ES-I3 (cell line): ENCODE measurements at regions not wholly inside any gene's neighbourhood (a gene's known extent, or its start where the extent isn't known, plus 50 kb on each side); places are given as distances from the start of the nearest gene placed in this dataset.

Source experiments
- H3K36me3 ChIP-seq: 2 replicates; pipeline ENCODE4 v1.6.1; 2013; ENCODE audit warnings: mild to moderate bottlenecking, low read length, control low read depth, moderate library complexity; ENCODE audit not compliant: insufficient read depth
- H3K4me1 ChIP-seq: 2 replicates; pipeline ENCODE4 v1.6.1; 2013; ENCODE audit warnings: mild to moderate bottlenecking, control low read depth, low read length; ENCODE audit not compliant: insufficient read depth
- H3K9ac ChIP-seq: 2 replicates; pipeline ENCODE4 v1.6.1; 2013; ENCODE audit warnings: low read depth, mild to moderate bottlenecking, low read length, moderate library complexity
- H3K9me3 ChIP-seq: 2 replicates; pipeline ENCODE4 v1.6.1; 2013; ENCODE audit warnings: mild to moderate bottlenecking, low read length, moderate library complexity; ENCODE audit not compliant: control insufficient read depth, insufficient read depth

DNA sequence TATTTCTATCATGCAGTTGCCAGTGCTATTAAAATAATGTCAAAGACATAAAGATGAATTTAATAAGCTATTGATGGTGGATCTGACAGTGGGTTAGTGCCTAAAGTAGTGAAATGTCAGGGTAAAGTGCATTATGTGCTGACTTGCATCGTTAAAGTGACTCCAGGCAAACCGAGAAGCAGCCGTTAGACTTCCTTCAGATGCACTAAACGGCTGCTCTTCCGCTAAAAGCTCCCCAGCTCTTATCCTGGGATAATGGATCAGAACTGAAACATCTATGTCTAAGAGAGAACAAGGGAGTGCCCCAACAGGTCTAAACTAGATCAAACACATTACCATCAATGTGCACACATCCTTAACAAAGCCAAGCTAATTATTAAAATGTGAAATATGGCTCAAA is 468.2 kb downstream of the NTRK2 start:
- no peaks in the 10 kb centered on the region for H3K36me3 ChIP-seq
- H3K9ac ChIP-seq: no peak overlapping the region
- H3K9me3 ChIP-seq: no peaks in the 10 kb centered on the region
- no peaks in the 10 kb centered on the region for H3K4me1 ChIP-seq

DNA sequence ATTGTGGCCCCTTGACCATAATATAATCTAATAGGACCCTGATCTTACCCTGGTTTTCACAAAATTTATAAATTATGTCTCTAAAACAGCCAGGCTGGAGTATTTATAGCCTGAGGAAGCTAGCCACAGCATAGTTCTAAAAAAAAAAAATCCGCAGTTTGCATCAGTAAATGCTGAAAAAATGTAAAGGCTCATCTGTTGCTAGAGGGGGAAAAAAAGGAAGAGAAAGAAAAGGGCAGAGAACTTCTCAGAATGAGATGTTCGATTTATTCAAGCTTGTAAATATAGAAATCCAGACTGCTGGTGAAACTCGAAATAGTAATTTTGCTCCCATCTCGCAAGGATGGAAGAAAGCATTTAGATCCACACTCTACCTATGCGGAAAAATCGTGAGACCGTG is 467.5 kb downstream of the NTRK2 start:
- no peak overlapping the region for H3K9ac ChIP-seq
- no peaks in the 10 kb centered on the region for H3K36me3 ChIP-seq

GRCh38 chr9:85136507-85136906 is 467.0 kb downstream of the NTRK2 start:
- Histone ChIP-seq H3K4me1 (no peaks in the 10 kb centered on the region), H3K36me3 (no peaks in the 10 kb centered on the region), H3K9me3 (no peaks in the 10 kb centered on the region), H3K9ac (no peak overlapping the region)

More for the DNA sequence above, 467.5 kb downstream of the NTRK2 start:
- no peaks in the 10 kb centered on the region for H3K4me1 ChIP-seq
- no peaks in the 10 kb centered on the region for H3K9me3 ChIP-seq

- no peaks in the 10 kb centered on the region for H3K9me3 ChIP-seq
- no peaks in the 10 kb centered on the region for H3K36me3 ChIP-seq
- H3K9ac ChIP-seq: no peak overlapping the region
- no peaks in the 10 kb centered on the region for H3K4me1 ChIP-seq
Measured at GRCh38 chr9:85130764-85131163, 461.2 kb downstream of the NTRK2 start.

DNA sequence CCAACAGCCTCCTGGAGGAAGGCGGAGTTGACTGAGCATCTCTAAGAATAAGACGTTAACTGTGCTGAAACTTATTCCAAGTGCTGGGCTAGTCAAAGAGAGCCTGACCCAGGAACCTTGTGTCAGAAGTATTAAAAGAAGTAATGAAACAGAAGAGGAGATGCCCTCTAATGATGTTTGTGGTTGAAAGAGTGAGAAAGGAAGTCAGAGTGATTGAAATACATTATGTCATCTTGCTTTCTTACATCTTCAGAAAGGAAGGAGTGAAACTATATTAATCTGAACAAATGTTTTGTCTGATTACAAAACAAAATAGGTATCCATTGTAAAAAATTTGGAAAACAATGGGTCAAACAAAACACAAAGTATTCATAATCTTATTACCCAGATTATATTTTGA is 460.7 kb downstream of the NTRK2 start:
- Histone ChIP-seq H3K9me3 (no peaks in the 10 kb centered on the region), H3K9ac (no peak overlapping the region), H3K4me1 (no peaks in the 10 kb centered on the region), H3K36me3 (no peaks in the 10 kb centered on the region)

- H3K9ac ChIP-seq: no peak overlapping the region
- H3K9me3 ChIP-seq: peaks cover 3% of the 10 kb centered on the region; the same call in 1 of the 2 replicates
- no peaks in the 10 kb centered on the region for H3K4me1 ChIP-seq
- H3K36me3 ChIP-seq: no peaks in the 10 kb centered on the region
Measured at GRCh38 chr9:85129514-85129913, 460.0 kb downstream of the NTRK2 start.

DNA sequence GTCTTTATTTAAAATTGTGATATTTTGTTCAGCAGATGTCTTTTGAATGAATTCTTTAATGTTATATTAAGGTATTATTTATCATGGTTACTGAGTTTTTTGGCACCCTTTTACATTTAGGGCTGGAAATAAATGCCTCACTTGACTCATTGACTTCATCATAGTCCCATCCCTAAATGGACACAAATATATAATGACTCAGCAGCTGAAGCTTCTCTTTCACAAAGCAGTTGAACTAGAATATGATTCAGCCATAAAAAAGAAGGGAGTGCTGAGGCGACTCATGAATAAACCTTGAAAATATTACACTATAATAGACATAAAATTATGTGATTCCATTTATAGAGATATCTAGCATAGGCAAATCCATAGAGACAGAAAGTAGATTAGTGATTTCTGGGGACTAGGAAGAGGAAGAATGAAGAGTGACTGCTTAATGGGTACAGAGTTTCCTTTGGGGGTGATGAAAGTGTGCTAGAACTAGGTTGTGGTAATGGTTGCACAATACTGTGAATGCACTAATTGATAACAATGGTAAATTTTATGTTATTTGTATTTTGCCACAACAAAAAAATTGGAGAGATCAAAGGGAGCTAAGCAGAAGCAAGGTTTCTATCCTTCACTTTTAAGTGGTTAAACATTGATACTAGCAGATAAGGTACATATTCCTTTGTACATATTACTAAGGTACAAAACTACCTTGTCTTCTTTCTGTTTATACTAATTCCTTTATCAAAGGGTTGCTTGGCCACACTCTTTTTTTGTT is 449.6 kb downstream of the NTRK2 start:
- H3K4me1 ChIP-seq: no peaks in the 10 kb centered on the region
- H3K36me3 ChIP-seq: no peaks in the 10 kb centered on the region
- no peak overlapping the region for H3K9ac ChIP-seq
- no peaks in the 10 kb centered on the region for H3K9me3 ChIP-seq

GRCh38 chr9:85117831-85118230 is 448.3 kb downstream of the NTRK2 start:
- no peaks in the 10 kb centered on the region for H3K9me3 ChIP-seq
- no peak overlapping the region for H3K9ac ChIP-seq
- no peaks in the 10 kb centered on the region for H3K36me3 ChIP-seq
- no peaks in the 10 kb centered on the region for H3K4me1 ChIP-seq

DNA sequence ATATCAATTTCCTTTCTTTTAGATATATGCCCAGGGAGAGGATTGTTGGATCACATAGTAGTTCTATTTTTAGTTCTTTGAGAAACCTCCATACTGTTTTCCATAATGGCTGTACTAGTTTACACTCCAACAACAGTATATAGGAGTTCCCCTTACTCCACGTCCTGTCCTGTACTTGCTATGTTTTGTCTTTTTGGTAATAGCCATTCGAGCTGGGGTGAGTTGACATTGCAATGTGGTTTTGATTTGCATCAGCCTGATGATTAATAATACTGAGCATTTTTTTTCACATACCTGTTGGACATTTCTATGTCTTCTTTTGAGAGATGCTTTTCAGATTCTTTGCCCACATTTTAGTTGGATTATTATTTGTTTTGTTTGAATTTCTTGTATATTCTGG is 445.9 kb downstream of the NTRK2 start:
- Histone ChIP-seq H3K36me3 (no peaks in the 10 kb centered on the region), H3K9ac (no peak overlapping the region), H3K9me3 (no peaks in the 10 kb centered on the region), H3K4me1 (no peaks in the 10 kb centered on the region)

DNA sequence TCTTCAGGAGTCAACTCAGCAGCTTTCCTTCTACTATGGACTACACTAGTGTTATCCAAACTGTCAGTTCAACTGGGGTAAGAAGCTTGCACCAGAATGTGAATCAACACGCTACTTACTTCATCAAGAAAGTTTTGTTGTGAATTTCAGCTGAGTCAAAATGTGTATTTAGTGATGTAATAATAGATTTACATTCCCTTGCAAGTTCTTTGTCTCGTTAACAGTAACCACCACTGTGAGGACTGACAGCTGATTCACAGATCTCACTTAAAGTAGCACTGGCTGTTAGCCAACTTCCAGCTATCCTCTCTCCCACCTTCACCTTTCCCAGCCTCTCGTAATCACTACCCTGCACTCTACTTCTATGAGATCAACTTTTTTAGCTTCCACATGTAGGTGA is 445.3 kb downstream of the NTRK2 start:
- H3K9me3 ChIP-seq: no peaks in the 10 kb centered on the region
- no peaks in the 10 kb centered on the region for H3K4me1 ChIP-seq
- no peak overlapping the region for H3K9ac ChIP-seq
- no peaks in the 10 kb centered on the region for H3K36me3 ChIP-seq

DNA sequence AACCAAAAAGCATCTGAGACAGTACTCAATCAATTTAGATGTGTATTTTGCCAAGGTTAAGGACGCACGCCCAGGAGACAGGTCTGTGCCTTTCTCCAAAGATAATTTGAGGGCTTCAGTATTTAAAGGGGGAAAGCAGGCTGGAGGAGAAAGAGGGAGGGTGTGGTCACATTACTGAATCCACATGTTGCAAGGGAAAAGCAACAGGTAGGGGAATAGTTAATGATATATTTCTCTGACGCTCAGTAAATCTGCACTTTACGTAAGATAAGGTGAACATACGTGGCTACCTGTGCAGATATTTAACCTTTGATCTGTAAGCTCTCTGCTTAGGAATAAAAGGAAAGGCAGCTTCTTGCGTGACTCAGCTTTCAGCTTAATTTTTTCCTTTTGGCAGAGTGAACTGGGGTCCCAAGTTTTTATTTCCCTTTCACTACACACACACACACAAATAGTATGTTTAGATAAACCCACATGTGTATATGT is 443.4 kb downstream of the NTRK2 start:
- H3K4me1 ChIP-seq: no peaks in the 10 kb centered on the region
- H3K9me3 ChIP-seq: no peaks in the 10 kb centered on the region
- no peak overlapping the region for H3K9ac ChIP-seq
- no peaks in the 10 kb centered on the region for H3K36me3 ChIP-seq

DNA sequence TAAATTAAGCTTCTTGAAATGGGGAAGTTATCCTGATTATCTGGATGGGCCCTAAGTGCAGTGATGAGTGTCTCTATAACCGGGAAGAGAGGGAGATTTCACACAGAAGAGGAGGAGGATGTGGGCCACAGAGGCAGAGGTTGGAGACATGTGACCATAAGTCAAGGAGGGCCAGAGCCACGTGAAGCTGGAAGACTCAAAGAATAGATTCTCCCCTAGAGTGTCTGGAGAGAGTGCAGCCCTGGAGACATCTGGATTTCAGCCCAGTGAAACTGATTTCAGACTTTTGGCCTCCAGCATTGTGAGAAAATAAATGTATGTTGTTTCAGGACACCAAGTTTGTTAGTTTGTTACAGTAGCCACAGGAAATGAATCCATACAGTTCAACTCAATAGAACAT is 442.9 kb downstream of the NTRK2 start:
- no peaks in the 10 kb centered on the region for H3K36me3 ChIP-seq
- no peaks in the 10 kb centered on the region for H3K9me3 ChIP-seq
- no peaks in the 10 kb centered on the region for H3K4me1 ChIP-seq
- no peak overlapping the region for H3K9ac ChIP-seq

DNA sequence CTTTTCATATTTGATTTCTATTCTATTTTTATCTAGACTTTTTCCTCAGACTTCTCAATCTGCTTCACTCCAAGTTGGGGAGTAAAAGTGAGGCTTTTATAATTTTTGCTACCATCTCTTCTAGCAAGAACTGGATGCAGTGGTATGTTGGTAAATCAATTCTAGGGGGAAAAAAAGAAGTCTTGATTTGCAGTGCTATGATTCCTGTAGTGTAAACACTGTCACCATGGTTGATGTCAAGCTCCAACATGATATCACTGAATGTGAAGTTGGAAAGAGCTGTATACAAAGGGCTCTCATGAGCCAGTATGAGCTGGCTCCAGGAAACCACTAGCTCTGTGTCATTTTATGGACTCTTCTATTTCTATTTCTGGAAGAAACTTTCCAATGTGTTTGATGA is 439.2 kb downstream of the NTRK2 start:
- no peak overlapping the region for H3K9ac ChIP-seq
- no peaks in the 10 kb centered on the region for H3K4me1 ChIP-seq
- H3K9me3 ChIP-seq: no peaks in the 10 kb centered on the region
- H3K36me3 ChIP-seq: no peaks in the 10 kb centered on the region

DNA sequence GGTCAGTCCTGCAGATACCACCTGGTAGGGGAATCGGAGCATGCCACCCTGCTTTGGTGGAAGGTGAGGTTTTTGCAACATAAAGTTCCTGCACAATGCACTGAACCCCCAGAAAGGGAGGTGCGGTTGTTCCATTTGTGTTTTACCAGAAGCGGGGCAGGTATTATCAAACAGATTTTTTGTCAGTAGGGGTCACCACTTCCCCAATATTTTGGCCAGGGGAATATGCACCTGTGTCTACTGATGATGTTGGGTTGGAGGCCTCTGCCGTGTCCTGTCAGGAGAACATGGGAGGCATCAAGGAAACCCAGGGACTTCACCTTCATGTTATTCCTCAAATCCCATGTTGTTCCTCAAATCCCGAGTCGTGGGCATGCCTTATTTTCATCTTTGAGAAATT is 438.7 kb downstream of the NTRK2 start:
- no peaks in the 10 kb centered on the region for H3K9me3 ChIP-seq
- no peaks in the 10 kb centered on the region for H3K4me1 ChIP-seq
- H3K9ac ChIP-seq: no peak overlapping the region
- no peaks in the 10 kb centered on the region for H3K36me3 ChIP-seq

DNA sequence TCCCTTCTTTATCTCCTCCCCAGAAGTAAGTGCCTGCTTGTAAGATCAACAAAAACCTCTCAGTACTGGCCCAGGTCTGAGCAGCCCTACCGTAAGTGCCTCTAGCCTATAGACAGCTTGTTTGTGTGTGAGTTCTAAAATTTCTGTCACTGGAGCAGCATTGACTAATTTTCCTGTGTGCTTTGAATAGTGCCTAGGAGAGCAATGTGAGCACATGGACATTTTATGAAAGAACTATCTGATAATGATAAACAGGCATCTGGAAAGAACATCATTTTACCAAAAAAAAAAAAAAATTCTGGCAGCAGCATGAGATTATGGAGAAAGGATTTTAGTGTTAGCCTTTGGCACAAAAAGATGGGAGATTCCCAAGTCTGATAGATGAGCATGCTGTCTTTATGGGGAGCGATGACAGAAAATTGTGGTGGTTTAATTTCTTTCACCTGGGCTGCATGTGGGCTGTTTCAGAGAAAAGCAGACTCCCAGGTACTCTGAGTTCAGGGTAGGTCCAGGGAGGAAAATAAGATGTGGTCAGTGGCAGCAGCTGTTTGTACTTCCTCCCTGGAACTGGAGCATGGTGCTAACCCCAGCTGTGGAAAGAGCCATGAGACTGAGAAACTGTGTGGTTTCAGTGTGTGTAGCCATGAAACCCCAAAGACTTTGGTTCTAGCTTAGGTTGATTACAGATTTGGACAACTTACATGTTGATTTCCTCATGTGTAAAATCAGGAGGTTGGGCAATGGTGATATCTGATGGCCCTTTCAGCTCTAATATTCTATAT is 419.9 kb downstream of the NTRK2 start:
- Histone ChIP-seq H3K9me3 (no peaks in the 10 kb centered on the region), H3K9ac (no peak overlapping the region), H3K4me1 (no peaks in the 10 kb centered on the region), H3K36me3 (no peaks in the 10 kb centered on the region)
